ENCODE measurements at regions not wholly inside any gene's neighbourhood (a gene's known extent, or its start where the extent isn't known, plus 50 kb on each side); places are given as distances from the start of the nearest gene placed in this dataset.
"Not testable (repeated sequence)": the region's sequence is repeated elsewhere in the genome, so short reads cannot be mapped to it uniquely, and the experiment has no call there.

DNA sequence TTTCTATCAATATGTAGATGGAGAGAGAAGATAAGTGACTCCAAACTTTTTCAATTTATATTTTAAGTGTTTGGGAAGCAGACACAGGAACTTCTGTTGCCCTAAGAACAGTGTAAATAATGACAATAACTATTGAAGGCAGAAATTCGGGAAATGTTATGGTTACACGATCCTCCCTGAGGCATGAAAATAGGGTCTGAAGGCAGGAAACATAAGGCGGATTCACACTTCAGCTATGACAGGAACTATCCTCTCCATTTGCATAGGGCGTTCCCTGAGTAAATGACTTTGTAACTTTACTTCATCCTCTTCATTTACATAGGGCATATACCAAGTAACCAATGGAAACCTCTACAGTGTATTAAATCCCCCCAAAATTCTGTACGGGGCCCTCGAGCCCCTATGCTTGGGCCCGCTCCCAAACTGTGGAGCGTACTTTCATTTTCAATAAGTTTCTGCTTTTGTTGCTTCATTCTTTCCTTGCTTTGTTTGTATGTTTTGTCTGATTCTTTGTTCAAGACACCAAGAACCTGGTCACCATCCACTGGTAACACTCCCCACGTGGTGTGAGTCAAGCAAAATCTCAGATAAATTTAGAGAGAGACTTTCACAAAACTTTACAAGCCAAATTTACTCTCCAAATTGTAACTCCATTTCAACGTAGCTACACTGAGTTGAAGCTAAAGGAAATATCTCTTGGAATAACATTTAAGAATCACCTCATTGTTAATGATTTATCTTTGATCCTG, 2504.3 kb downstream of the ARAP2 start:
- intact Hi-C loops (cut with micrococcal nuclease): no loop called here
- no peaks in the 10 kb centered on the region for H3K36me3 Mint-ChIP-seq (ENCODE audit: insufficient read depth, unreplicated experiment)
- ChIA-PET POLR2A (no interaction called here), CTCF (no interaction called here)
- no peak overlapping the region for H3K4me3 Mint-ChIP-seq (ENCODE audit: unreplicated experiment)
- H3K9me3 Mint-ChIP-seq (ENCODE audit: unreplicated experiment): peaks cover 6% of the 10 kb centered on the region
- no peak for TF ChIP-seq CTCF (IDR thresholded peaks at IDR 0.05; ENCODE audit: unreplicated experiment)
- no peaks in the 10 kb centered on the region for H3K27me3 Mint-ChIP-seq (ENCODE audit: insufficient read depth, unreplicated experiment)
- DNase-seq (ENCODE audit: unreplicated experiment): no peak
- BruUV-seq (replicated peaks): no TSS peak
- no peak overlapping the region for H3K27ac Mint-ChIP-seq (ENCODE audit: low read depth, unreplicated experiment)
- H3K4me1 Mint-ChIP-seq (ENCODE audit: insufficient read depth, unreplicated experiment): no peaks in the 10 kb centered on the region

GRCh38 chr4:33740871-33741270, 2503.4 kb downstream of the ARAP2 start:
- POLR2A ChIA-PET; H3K4me1 Mint-ChIP-seq (ENCODE audit: insufficient read depth, unreplicated experiment); BruUV-seq (replicated peaks); H3K4me3 Mint-ChIP-seq (ENCODE audit: unreplicated experiment); H3K9me3 Mint-ChIP-seq (ENCODE audit: unreplicated experiment); intact Hi-C loops (cut with micrococcal nuclease); H3K27me3 Mint-ChIP-seq (ENCODE audit: insufficient read depth, unreplicated experiment); CTCF ChIA-PET; H3K36me3 Mint-ChIP-seq (ENCODE audit: insufficient read depth, unreplicated experiment); DNase-seq (ENCODE audit: unreplicated experiment); H3K27ac Mint-ChIP-seq (ENCODE audit: low read depth, unreplicated experiment): not testable (repeated sequence)

DNA sequence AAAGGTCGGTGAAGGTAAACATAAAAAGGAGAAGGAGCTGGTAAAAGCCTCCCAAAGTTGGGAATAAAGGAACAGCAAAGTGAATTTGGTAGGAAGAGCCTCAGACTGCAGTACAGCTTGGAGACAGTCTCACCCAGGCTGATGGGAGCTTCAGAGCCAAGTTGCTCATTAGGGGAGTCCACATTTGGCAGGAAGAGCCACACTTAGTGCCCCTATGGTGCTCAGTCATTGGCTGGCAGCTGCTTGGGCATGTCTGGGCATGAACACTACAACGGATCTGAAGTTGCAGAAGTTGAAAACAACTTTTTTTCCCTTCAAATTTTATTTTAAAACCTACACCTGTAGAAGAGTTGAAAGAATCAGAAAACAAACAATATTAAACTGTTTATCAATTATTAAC, 2497.3 kb downstream of the ARAP2 start:
- Mint-ChIP-seq H3K4me1 (ENCODE audit: insufficient read depth, unreplicated experiment) (peaks cover 12% of the 10 kb centered on the region), H3K27me3 (ENCODE audit: insufficient read depth, unreplicated experiment) (no peaks in the 10 kb centered on the region), H3K36me3 (ENCODE audit: insufficient read depth, unreplicated experiment) (no peaks in the 10 kb centered on the region), H3K27ac (ENCODE audit: low read depth, unreplicated experiment) (peak overlapping the region; percentile 93), H3K9me3 (ENCODE audit: unreplicated experiment) (peaks cover 10% of the 10 kb centered on the region), H3K4me3 (ENCODE audit: unreplicated experiment) (no peak overlapping the region)
- CTCF ChIA-PET: interaction anchor here (0.5 to 1.0 kb wide), 2 partner anchors 12 to 100 kb away, joined by 3 read pairs; no protein-coding TSS in a partner anchor
- DNase-seq (ENCODE audit: unreplicated experiment): peak; percentile 24
- intact Hi-C loops (cut with micrococcal nuclease): no loop called here
- POLR2A ChIA-PET: interaction anchor here (0.7 to 1.0 kb wide), 2 partner anchors 21 to 525 kb away, joined by 3 read pairs; no protein-coding TSS in a partner anchor
- BruUV-seq (replicated peaks): no TSS peak
- TF ChIP-seq CTCF (IDR thresholded peaks at IDR 0.05; ENCODE audit: unreplicated experiment): no peak

GRCh38 chr4:33751050-33751449, 2493.3 kb downstream of the ARAP2 start:
- DNase-seq (ENCODE audit: unreplicated experiment): no peak
- H3K4me3 Mint-ChIP-seq (ENCODE audit: unreplicated experiment): no peak overlapping the region
- H3K36me3 Mint-ChIP-seq (ENCODE audit: insufficient read depth, unreplicated experiment): no peaks in the 10 kb centered on the region
- peaks cover 12% of the 10 kb centered on the region for H3K4me1 Mint-ChIP-seq (ENCODE audit: insufficient read depth, unreplicated experiment)
- no peak for TF ChIP-seq CTCF (IDR thresholded peaks at IDR 0.05; ENCODE audit: unreplicated experiment)
- H3K9me3 Mint-ChIP-seq (ENCODE audit: unreplicated experiment): peaks cover under 1% of the 10 kb centered on the region
- ChIA-PET CTCF (interaction anchor here (0.6 kb wide), 1 partner anchor 709 kb away, joined by 3 read pairs; no protein-coding TSS in a partner anchor), POLR2A (interaction anchor here (0.6 kb wide), 1 partner anchor 962 kb away, joined by 3 read pairs; no protein-coding TSS in a partner anchor)
- intact Hi-C loops (cut with micrococcal nuclease): no loop called here
- no peaks in the 10 kb centered on the region for H3K27me3 Mint-ChIP-seq (ENCODE audit: insufficient read depth, unreplicated experiment)
- no TSS peak for BruUV-seq (replicated peaks)
- H3K27ac Mint-ChIP-seq (ENCODE audit: low read depth, unreplicated experiment): no peak overlapping the region

Data from MCF 10A (cell line).